ENCODE measurements at regions not wholly inside any gene's neighbourhood (a gene's known extent, or its start where the extent isn't known, plus 50 kb on each side); places are given as distances from the start of the nearest gene placed in this dataset.
"Not testable (repeated sequence)": the region's sequence is repeated elsewhere in the genome, so short reads cannot be mapped to it uniquely, and the experiment has no call there.

- TF ChIP-seq, protein P1, sequence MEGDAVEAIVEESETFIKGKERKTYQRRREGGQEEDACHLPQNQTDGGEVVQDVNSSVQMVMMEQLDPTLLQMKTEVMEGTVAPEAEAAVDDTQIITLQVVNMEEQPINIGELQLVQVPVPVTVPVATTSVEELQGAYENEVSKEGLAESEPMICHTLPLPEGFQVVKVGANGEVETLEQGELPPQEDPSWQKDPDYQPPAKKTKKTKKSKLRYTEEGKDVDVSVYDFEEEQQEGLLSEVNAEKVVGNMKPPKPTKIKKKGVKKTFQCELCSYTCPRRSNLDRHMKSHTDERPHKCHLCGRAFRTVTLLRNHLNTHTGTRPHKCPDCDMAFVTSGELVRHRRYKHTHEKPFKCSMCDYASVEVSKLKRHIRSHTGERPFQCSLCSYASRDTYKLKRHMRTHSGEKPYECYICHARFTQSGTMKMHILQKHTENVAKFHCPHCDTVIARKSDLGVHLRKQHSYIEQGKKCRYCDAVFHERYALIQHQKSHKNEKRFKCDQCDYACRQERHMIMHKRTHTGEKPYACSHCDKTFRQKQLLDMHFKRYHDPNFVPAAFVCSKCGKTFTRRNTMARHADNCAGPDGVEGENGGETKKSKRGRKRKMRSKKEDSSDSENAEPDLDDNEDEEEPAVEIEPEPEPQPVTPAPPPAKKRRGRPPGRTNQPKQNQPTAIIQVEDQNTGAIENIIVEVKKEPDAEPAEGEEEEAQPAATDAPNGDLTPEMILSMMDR (IDR thresholded peaks at IDR 0.05; ENCODE audit: low read depth, low read length): not testable (repeated sequence)
- TF ChIP-seq POLR2A (IDR thresholded peaks at IDR 0.05; ENCODE audit: extremely low read depth, insufficient read length): not testable (repeated sequence)
These were observed 1048.4 kb downstream of the PRIM2 start for GRCh38 chr6:58365856-58366255.
